Lower lobe of right lung (tissue), 2 donors: ENCODE measurements at regions not wholly inside any gene's neighbourhood (a gene's known extent, or its start where the extent isn't known, plus 50 kb on each side); places are given as distances from the start of the nearest gene placed in this dataset.

Experiments used
- ATAC-seq, 2 donors: fragments of 200-7000 bp; cut with Tn5 transposase; one replicate each; pipeline ENCODE4 v1.9.1; 2020 to 2022; ENCODE audit warnings: mild to moderate bottlenecking in 2 of 2, moderate library complexity in 2 of 2
- DNase-seq: peaks from one replicate; pipeline ENCODE4 v3.0.0-alpha.2; 2020
- H3K27ac ChIP-seq: fragments of 200-600 bp; one replicate; pipeline ENCODE4 v1.8.0; 2022
- H3K27me3 ChIP-seq: fragments of 200-600 bp; one replicate; pipeline ENCODE4 v1.8.0; 2022; ENCODE audit warnings: low read depth
- H3K36me3 ChIP-seq: fragments of 200-600 bp; one replicate; pipeline ENCODE4 v1.8.0; 2022; ENCODE audit warnings: mild to moderate bottlenecking
- H3K4me1 ChIP-seq: fragments of 200-600 bp; one replicate; pipeline ENCODE4 v1.8.0; 2022
- H3K4me3 ChIP-seq: fragments of 200-600 bp; one replicate; pipeline ENCODE4 v1.8.0; 2022; ENCODE audit warnings: mild to moderate bottlenecking
- H3K9me3 ChIP-seq: fragments of 200-600 bp; one replicate; pipeline ENCODE4 v1.8.0; 2022
- CTCF ChIP-seq: fragments of 200-600 bp; IDR thresholded peaks from one replicate; pipeline ENCODE4 v1.8.0; 2022; ENCODE audit warnings: antibody characterized with exemption, mild to moderate bottlenecking
- intact Hi-C: fragments of 100-400 bp; cut with DNase I; formaldehyde crosslinking; loops from one replicate; pipeline ENCODE4 v1.11.0; 2022
- donor health status: DM: no; HTN: yes; CAD: no; lungs with severe emphysema.

- DNase-seq: no peak
- Histone ChIP-seq H3K4me3 (no peak overlapping the region), H3K27me3 (no peaks in the 10 kb centered on the region), H3K27ac (no peak overlapping the region), H3K36me3 (no peaks in the 10 kb centered on the region), H3K9me3 (no peaks in the 10 kb centered on the region), H3K4me1 (no peaks in the 10 kb centered on the region)
- no peak for ATAC-seq
- intact Hi-C loops: no loop called here
- TF ChIP-seq CTCF: no peak
Measured at GRCh38 chr11:42319921-42320320, 860.5 kb upstream of the LRRC4C start.

- intact Hi-C loops: no loop called here
- no peak for ATAC-seq
Measured at GRCh38 chr11:42329929-42330565, 870.6 kb upstream of the LRRC4C start.

GRCh38 chr11:42337786-42338455 lies 878.5 kb upstream of the LRRC4C start:
- Histone ChIP-seq H3K36me3 (no peaks in the 10 kb centered on the region), H3K27me3 (no peaks in the 10 kb centered on the region), H3K4me1 (no peaks in the 10 kb centered on the region), H3K4me3 (no peak overlapping the region), H3K9me3 (peaks cover 8% of the 10 kb centered on the region), H3K27ac (no peak overlapping the region)
- DNase-seq (no peak), ATAC-seq (no peak)
- intact Hi-C loops: no loop called here
- TF ChIP-seq CTCF: no peak

More at GRCh38 chr11:42329929-42330565, 870.6 kb upstream of the LRRC4C start:
- Histone ChIP-seq H3K27ac (no peak overlapping the region), H3K27me3 (no peaks in the 10 kb centered on the region), H3K9me3 (peaks cover 8% of the 10 kb centered on the region), H3K36me3 (no peaks in the 10 kb centered on the region), H3K4me1 (no peaks in the 10 kb centered on the region), H3K4me3 (no peak overlapping the region)
- no peak for TF ChIP-seq CTCF
- no peak for DNase-seq

- Histone ChIP-seq H3K27ac (no peak overlapping the region), H3K4me1 (no peaks in the 10 kb centered on the region), H3K36me3 (no peaks in the 10 kb centered on the region), H3K9me3 (no peaks in the 10 kb centered on the region), H3K27me3 (no peaks in the 10 kb centered on the region), H3K4me3 (no peak overlapping the region)
- DNase-seq (no peak), ATAC-seq (peak; percentile 18 to 38)
- TF ChIP-seq CTCF: no peak
- intact Hi-C loops: no loop called here
Measured at GRCh38 chr11:42344204-42344792, 884.8 kb upstream of the LRRC4C start.

GRCh38 chr11:42345933-42346332 lies 886.5 kb upstream of the LRRC4C start:
- DNase-seq: no peak
- no peaks in the 10 kb centered on the region for H3K27me3 ChIP-seq
- no peaks in the 10 kb centered on the region for H3K36me3 ChIP-seq
- H3K27ac ChIP-seq: no peak overlapping the region
- H3K4me1 ChIP-seq: no peaks in the 10 kb centered on the region
- no peak for ATAC-seq
- no peak overlapping the region for H3K4me3 ChIP-seq
- TF ChIP-seq CTCF: no peak
- no peaks in the 10 kb centered on the region for H3K9me3 ChIP-seq
- intact Hi-C loops: no loop called here
